Thyroid gland (tissue), 4 donors: ENCODE measurements at regions not wholly inside any gene's neighbourhood (a gene's known extent, or its start where the extent isn't known, plus 50 kb on each side); places are given as distances from the start of the nearest gene placed in this dataset.
"Not testable (repeated sequence)": the region's sequence is repeated elsewhere in the genome, so short reads cannot be mapped to it uniquely, and the experiment has no call there.

ENCODE experiments used
- CTCF ChIP-seq, 6 experiments: fragments of 200-600 bp in 3 of 6; fragments of 450-650 bp in 3 of 6; sonication (generic) in 3 of 6; IDR thresholded peaks; one replicate each; pipeline ENCODE4 v1.5.1; 2016 to 2019; ENCODE audit warnings: antibody characterized with exemption in 6 of 6, mild to moderate bottlenecking in 2 of 6, inconsistent platforms in 1 of 6, moderate library complexity in 1 of 6
- POLR2A ChIP-seq, 2 donors: fragments of 450-650 bp; IDR thresholded peaks; one replicate each; pipeline ENCODE4 v1.6.1; 2017; ENCODE audit warnings: antibody characterized with exemption in 2 of 2, mild to moderate bottlenecking in 2 of 2, moderate library complexity in 1 of 2

DNA sequence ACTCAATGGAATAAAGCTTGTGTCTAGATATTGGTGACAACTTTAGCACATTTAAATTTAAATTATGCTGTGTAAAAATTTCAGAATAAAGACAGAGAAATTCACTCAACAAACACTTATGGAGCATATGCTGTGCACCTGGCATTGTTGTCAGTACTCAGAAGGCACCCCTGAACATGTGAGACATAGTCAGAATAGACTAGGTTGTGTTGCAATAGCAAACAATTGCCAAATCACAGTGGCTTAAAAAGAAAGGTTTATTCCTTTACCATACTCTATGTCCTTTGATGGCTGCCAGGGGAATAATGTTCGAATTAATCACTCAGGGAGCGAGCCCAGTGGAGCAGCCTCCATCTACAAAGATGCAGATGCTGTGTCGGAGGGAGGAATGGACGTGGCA, 72.6 kb upstream of the GBA3 start:
- not testable (repeated sequence) for TF ChIP-seq CTCF, POLR2A (IDR thresholded peaks at IDR 0.05)
